WI38 (cell line): ENCODE measurements at regions not wholly inside any gene's neighbourhood (a gene's known extent, or its start where the extent isn't known, plus 50 kb on each side); places are given as distances from the start of the nearest gene placed in this dataset.
A peak's percentile ranks its signal among the peaks of the same experiment; 100 is the strongest.

Source experiments
- H3K4me3 ChIP-seq: 2 replicates; pipeline ENCODE4 v1.5.1; 2011; ENCODE audit warnings: low read depth, mild to moderate bottlenecking, control low read depth, low read length
- CTCF ChIP-seq: IDR thresholded peaks from 2 replicates; pipeline ENCODE4 v1.5.1; 2012; ENCODE audit warnings: low read depth, mild to moderate bottlenecking, control low read depth, low read length

GRCh38 chr7:17133977-17134376 lies 164.5 kb upstream of the AHR start:
- H3K4me3 ChIP-seq = no peak overlapping the region
- no peak for TF ChIP-seq CTCF

- TF ChIP-seq CTCF = no peak
- H3K4me3 ChIP-seq = no peak overlapping the region
These were observed 163.7 kb upstream of the AHR start for GRCh38 chr7:17134786-17135185.

GRCh38 chr7:17136126-17136525 lies 162.3 kb upstream of the AHR start:
- H3K4me3 ChIP-seq = no peak overlapping the region
- TF ChIP-seq CTCF = no peak

- TF ChIP-seq CTCF = no peak
- no peak overlapping the region for H3K4me3 ChIP-seq
These were observed 159.4 kb upstream of the AHR start for GRCh38 chr7:17139081-17139480.

- no peak overlapping the region for H3K4me3 ChIP-seq
- TF ChIP-seq CTCF = no peak
These were observed 158.0 kb upstream of the AHR start for GRCh38 chr7:17140406-17140805.

GRCh38 chr7:17142831-17143541 lies 155.5 kb upstream of the AHR start:
- 0 out of 2 replicates have a peak overlapping the region, but pooled peaks have one; percentile 0 for H3K4me3 ChIP-seq

More at GRCh38 chr7:17142831-17143541, 155.5 kb upstream of the AHR start:
- no peak for TF ChIP-seq CTCF
